A172 (cell line): ENCODE measurements at regions not wholly inside any gene's neighbourhood (a gene's known extent, or its start where the extent isn't known, plus 50 kb on each side); places are given as distances from the start of the nearest gene placed in this dataset.

Experiments used
- DNase-seq: peaks from one replicate; pipeline ENCODE4 v3.0.0-alpha.2; 2015; ENCODE audit warnings: low spot score

DNA sequence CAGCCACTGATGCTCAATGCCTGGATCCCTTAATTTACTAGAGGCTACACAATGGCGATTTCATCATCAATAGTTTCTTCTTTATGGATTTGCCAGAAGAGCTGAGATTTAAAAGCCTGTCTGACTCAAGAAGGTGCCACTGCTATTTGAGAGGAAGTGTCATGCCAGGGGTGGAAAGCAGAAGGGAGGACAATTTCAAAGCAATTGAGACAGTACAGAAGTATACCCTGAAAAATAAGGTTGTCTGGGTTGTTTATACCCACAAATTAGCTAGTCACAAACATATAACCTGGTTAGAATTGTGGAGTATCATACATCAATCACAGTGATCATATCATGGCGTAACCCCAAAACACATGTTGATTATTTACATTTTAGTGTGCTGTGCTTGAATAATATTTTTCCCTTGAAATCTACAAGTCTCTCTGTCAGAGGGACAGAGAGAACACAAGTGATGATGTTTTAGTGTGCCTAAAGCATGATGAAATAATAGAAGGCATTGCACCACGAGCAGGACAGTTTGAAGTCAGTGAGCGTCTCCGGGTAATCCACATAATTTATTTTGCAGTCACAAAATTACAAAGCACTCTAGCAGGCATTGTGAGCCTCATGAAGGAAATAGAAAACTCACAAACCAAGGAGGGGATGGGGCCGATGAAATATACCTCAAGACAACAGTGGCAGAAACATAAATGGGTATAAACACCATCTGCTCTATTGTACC lies 312.2 kb upstream of the SPRED2 start:
- no peak for DNase-seq

DNA sequence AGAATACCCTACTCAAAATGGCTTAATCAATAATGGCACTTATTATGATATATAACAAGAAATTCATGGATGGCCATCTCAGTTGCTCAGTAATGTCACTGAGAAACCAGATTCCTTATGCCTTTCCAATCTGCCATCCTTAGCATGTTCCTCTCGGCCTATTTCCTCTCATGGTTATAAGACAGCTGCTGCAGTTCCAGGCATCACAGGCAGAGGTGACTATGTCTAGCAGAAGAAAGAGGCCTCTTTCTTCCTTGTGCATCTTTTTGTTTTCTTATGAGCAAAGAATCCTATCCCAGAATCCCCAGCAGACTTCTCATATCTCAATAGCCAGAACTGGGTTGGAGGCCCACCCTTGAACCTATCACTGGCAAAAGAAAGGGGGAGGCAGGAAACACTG lies 310.6 kb upstream of the SPRED2 start:
- no peak for DNase-seq

DNA sequence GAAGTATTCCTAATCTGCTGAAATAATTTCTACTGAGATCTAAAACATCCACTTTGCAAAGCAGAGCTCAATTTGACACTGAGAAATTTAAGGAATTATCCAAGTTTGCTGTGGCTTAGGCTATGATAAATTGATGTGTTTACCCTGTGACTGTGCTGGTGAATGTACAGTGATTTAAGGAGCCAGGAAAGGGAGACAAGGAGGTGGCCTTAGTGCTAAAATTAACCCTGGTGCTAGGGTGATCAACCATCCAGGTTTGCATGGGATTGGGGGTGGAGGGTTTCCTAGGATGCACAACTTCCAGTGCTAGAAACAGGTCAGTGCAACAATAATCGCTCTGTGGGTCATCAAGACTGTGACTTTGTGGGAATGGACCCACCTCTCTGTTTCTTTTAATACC lies 307.5 kb upstream of the SPRED2 start:
- no peak for DNase-seq

DNA sequence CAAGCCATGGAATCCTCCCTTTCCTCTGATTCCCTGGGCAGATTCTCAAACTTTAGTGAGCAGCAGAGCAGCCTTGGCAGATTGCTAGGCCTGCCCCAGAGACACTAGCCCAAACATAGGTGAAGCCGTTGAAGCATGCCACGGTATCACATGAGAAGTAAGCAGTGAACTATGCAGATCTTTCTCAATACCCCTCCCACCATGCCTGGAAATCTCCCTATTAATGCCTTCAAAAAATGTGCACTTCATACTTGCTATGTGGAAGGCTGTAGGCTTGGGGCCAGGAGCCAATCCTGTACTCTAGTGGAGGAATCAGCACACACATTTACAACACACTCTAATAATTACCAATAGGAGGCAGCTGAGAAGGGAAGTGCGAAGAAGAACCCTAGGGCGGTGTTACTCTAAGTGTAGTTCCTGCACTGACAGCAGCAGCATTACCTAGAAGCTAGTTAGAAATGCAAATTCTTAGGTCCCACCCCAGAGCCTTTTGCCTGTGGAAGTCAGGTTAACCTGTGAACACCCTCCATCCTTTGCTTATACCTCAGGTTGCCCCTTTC lies 305.1 kb upstream of the SPRED2 start:
- DNase-seq, result no peak

DNA sequence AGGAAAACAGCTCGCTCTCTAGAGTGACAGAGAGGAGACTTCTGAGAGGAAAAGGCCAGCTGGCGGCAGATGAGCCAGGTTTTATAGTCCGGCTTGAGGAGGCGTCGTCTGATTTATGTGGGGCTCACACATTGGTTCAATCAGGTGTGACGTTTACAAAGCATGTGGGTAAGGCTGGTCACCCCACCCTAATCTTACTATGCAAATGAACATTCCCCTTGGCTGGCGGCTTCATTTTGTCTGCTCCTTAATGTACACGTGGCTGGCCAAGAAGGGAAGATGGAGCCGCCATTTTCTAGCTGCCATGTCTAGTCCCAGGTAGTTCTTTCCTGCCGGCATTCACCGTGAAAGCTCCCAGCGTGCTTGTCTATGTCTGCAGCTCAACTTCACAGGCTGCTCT lies 299.1 kb upstream of the SPRED2 start:
- no peak for DNase-seq

DNA sequence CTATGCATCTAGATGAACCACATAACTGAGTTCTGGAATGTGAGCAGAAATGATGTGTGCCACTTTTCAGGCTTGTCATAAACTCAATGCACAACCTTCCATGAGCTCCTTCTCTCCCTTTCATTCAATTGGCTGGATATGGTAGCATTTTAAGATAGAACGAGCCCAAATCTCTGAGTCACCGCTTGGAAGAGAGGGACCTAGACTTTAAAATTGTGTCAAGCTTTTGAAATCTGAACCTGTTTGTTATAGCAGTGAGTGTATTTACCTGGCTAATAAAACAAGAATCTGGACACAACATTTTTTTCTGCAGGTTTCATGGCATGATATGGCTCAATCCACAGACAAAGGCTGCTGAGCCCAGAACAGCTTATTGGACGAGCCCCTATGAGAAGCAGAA lies 297.8 kb upstream of the SPRED2 start:
- no peak for DNase-seq

DNA sequence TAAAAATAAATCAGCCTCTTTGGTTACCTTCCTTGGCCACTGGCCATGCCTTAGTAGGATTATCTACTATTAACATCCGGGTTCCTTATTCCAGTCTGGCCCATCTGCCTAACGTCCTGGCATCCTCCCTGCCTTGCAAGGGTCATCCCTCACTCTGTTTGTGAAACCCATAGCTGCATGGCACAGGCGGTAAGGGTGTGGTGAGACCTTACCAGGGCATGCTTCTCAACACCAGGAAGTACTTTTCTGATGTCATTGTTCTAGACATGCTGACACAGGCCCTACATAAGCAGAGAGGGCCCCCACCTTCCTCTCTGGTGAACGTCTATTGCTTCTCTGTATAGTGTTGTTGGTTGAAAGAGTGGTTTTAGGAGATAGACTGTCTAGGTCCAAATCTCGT lies 296.8 kb upstream of the SPRED2 start:
- DNase-seq, result no peak

DNA sequence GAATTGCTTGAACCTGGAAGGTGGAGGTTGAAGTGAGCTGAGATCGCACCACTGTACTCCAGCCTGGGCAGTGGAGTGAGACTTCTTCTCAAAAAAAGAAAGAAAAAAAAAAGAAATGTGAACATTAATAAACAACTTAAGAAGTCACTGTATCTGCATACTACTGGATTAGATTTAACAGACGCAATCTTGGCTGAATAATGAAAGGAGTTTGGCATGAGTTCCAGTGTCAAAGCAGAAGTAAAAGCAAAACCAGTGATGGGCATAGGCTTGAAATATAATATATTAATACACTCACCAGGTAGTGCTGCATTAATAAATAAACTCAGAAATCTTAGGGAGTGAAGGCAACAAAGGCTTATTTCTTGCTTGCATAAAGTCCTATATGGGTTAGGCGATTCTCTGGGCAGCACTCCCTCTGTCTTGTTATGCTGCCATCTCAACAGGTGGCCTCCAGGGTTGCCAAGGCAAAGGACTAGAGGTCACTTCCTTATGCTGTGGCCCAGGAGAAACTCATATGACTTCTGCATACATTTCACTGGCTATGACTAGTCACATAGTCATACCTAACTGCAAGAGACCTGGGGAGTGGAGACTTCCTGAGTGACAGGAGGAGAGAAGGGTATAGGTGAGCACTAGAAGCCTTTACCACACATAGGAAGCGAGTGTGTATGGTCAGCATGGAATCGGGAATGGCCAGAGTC lies 296.2 kb upstream of the SPRED2 start:
- peak; percentile 44 for DNase-seq

DNA sequence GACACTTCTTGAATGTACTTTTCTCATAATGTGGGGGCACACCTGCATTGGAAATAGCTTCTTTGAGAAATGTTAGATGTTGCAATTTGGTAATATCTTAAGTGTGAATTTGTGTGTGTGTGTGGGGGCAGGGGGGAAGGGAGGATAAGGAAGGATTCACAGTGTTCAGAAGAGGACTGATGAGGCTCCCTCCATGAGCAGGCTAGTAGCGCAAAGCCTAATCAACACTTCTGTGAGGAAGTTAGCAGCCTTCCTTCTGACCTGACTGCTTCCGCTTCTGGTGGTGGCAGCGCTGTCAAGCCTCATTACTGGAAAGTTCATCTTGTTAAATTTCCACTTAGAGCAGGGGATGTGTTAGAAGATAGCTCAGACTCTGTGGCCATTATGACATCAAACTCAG lies 295.4 kb upstream of the SPRED2 start:
- DNase-seq, result no peak

DNA sequence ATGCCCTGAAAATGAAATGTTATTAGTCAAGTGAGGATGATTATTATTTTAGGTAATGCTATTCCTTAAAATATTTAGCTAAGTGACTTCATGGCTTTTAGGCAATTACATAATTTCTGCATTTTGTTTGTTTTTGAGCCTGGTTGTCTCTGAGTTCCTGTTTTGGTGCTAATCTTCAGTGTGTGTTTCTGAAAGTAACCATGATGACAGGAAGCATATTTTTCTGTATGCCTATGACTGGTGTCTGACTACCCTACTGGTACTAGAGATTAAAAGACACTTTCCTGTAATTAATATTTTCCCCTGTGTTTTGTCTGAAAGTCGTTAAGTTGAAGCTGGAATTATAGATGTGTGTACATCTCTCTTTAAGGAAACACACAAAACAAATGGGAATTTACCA lies 295.0 kb upstream of the SPRED2 start:
- DNase-seq, result no peak

DNA sequence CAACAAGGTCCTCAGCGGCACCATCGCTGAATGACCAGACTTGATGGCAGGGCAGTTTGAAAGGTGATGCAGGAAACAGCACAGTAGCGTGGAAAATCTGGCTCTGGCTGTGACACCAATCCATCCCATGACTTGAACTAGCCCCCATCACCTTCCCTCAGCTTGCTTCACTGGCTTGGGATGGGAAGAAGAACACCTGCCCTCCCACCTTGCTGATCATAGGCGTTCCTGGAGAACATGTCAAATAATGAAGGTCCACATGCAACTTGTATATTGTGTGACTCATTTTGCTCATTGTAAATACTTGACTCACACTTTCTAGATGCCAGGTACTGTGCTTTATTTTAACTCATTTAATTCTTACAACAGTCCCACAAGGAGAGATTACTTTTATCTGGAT lies 292.4 kb upstream of the SPRED2 start:
- DNase-seq, result peak; percentile 13

DNA sequence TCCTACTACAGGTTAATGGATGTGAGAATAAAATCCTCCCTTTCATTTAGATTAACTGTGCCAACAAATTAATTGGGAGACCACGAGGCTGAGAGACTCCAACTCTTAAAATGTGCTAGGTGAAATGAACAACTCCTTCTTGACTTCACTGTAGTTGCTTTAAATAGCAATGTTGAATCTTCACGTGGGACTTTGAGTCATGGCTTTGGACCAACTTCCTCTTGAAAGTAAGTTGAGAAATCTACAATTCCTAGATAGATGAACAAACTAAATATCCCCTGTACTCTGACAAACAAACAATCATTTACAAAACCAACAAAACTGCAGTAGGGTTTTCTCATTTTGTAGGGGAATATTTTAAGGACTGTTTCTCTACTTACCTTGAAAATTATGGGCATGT lies 291.9 kb upstream of the SPRED2 start:
- DNase-seq, result no peak

DNA sequence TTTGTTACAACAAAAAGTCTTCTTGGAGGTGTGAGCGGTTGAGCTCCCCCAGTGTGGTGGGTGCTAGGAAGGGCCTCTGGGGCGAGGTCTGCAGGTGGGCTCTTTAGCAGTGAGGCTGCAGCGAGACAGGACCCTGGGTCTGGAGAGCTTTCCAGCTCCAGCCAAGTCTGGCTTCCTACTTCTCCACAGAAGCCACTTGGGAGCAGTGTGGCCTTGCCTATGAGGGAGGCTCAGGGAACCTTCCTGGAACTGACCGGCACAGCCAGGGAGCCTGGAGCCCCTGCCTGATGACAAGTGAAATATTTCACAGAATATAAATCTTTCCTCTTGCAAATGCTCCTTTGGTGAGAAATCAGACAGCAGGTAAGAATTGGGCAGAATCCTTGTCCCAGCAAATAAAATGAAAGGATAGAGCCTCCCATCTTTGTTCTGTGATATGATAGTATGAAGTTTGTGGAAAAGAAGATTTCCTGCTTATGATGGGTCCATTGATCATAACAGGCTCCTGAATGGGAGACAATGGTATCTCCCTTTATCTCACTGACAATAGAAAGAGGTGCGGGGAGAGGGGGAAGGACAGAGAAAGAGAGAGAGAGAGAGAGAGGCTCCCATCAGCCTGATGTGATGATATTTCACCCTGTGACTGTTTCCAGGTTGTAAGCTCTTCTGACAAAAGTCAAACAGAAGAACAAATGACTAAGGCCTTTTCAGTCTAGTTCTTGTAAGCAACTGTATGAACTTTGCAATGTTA lies 289.8 kb upstream of the SPRED2 start:
- DNase-seq, result peak; percentile 17

DNA sequence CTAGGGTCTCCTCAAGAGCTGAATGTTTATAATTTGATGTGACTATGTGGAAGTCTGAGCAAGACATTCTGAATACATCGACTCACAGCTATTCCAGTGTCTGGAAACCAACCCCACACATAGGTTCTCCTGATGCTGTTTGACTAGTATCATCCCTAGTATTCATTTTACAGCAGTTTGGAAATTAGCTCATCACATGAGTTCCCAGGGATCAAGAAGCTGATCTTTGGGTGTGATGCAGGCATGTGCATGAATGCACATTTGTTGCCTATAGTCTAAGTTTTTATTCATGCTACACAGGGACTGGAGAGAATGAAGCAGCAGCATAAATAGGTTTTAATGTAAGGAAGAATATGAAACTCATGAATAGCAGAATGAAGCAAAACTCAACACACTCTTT lies 284.3 kb upstream of the SPRED2 start:
- DNase-seq, result no peak

DNA sequence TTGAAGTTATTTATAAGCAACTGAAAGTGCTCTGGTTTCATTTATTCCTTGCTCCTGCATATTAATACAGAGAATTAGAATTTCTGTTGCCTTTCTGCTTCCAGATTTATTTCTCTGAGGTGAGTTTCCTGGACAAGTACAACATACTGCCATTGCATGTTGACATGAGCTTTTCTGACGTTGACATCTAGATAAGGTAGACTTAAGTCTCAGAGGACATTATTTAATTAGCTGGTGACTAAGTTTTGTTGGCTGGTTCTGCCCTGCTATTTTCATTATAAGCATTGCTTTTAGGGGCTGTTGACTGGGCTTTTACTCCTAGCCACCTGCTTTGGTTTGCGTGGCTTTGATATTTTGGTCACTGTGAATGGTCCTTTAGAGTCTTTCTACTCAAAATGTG lies 282.9 kb upstream of the SPRED2 start:
- DNase-seq, result no peak

DNA sequence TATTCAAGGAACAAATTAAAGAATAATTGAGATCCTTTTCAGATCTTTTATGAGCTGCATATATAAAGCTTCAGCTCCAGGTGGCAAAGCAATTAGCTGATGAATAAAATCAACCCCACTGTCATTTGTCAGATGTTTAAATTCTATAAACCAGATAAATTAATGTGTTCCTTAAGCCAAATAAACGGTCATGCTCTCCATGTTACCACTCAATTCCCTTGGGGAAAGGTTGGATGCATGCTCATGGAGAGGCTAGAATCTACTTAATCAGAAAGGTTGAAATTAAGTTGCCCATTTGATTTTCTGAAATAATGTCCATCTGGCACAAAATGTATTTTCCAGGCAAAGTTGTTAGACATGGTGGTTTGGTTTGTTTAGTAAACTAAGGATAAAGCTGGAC lies 282.5 kb upstream of the SPRED2 start:
- DNase-seq, result no peak

DNA sequence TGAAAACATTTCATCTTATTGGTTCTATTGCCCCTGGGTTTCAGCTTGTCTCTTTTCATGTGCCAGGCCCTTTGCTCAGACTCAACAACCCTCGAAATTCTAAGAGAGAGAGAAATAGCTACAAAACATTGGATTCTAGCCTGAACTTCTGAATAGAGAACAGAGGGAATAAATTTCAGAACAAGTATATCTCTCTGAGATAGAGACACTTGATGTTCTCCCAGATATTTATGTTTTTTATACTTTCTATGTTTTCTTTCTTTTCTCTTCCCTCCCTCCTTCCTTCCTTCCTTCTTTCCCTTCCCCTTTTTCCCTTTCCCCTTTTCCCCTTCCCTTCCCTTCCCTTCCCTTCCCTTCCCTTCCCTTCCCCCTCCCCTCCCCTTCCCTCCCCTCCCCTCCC lies 279.5 kb upstream of the SPRED2 start:
- DNase-seq, result no peak

DNA sequence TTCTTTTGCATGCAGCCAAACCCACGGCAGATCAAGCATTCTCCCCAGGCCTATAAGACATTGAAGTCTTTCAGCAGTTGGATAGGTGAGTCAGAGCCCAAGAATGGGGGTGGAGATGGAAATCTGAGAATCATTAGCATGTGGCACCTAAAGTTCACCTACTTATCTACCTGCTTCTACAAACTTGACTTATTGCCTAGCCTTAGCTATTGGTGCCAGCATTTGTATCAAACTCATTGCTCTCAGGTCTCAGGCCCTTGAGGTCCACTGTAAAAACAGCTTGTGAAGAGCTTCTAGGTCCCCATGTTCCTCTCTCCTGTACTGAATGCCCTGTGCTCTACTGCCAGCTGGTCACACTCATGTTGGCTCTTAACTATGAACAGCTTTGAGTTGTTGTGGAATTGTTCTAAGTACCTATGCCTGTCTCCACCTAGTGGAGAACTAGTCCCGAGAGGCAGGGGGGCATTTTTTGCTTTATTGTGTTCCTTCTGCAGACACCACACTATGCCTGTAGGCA lies 278.4 kb upstream of the SPRED2 start:
- DNase-seq, result peak; percentile 53

DNA sequence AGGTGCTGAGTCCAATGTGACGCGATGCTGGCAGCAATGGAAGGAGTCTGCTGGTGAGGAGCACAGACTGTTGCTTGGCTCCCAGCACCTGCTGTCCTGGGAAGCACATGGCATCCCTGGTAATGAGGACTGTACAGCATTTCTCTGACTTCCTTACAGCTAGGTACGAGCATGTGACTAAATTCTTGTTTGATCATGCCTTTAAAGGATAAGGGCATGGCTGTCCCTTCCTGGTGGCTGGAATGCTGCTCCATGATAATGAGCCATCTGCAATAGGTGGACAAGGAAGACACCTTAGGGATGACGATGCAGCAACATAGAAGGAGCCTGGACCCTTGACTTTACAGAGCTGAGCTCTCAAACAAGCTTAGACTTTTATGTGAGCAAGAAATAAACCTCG lies 278.0 kb upstream of the SPRED2 start:
- DNase-seq, result no peak

DNA sequence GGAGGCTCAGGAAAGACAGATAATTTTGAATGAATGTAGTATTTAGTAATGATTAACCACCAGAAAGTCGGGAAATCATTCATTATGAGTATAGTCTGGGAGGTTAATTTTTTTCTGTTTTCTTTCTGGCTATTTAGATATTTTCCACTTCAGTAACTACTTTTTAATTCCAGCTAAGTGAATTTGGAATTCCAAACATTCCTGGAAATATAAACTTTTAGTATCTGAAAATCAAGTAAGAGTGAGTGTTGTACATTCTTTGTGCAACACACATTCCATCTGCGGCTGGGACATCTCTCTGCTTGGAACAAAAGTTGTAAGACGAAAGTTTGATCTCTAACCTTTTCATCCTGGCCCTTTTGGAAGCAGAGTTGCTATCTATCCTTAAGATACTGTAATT lies 275.7 kb upstream of the SPRED2 start:
- peak; percentile 64 for DNase-seq

DNA sequence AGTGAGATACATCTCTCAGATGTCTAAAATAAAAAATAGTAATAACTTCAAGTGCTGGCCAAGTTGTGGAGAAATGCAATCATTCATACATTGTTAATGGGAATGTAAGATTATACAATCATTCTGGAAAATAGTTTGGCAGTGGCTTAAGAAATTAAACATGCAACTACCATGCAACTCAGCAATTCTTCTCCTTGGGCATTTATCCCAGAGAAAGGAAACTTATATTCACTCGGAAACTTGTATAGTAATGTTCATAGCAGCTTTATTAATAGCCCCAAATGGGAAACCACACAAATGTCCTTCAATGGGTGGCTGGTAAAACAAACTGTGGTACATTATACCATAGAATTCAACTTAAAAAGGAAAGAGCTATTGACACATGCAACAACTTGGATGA lies 274.0 kb upstream of the SPRED2 start:
- DNase-seq, result no peak

DNA sequence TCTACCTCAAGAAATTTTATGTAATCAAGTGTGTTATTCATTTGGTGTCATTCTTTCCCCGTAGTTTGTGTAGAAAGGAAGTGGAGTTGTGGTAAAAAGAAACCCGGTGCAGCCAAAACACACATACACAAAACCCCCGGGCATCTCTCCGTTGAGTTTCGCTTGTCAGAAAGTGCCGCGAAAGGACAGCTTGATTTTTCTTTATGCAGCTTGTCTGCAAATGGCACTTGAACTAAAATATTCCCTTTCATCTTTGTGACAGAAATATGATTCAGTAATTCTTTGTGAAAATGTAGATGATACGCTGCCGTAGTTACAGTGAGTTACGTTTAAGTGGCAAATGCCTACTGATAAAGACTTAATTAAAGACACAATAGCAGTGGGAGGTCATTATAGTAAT lies 268.8 kb upstream of the SPRED2 start:
- no peak for DNase-seq

DNA sequence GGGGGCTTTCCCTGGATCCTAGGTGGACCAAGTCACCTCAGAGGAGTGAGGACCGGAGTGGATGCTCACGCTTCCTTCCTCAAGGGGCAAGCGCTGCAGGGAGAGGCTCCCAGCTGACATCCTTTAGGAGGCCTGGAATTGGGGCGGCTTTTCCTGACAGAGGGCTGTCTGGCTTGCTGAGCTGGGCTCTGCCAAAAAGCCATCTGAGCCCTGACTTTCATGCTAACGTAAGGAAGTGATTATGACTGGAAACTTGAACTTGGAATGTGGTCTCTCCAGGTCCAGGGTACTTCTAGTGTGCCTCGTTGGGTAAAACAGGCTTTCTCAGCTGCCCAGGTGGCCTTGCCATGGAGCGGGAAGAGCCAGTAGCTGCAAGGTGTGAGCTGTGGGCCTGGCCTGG lies 268.3 kb upstream of the SPRED2 start:
- DNase-seq, result no peak
